ENCODE measurements at regions not wholly inside any gene's neighbourhood (a gene's known extent, or its start where the extent isn't known, plus 50 kb on each side); places are given as distances from the start of the nearest gene placed in this dataset.

- no peaks in the 10 kb centered on the region for H3K9me3 ChIP-seq (ENCODE audit: control insufficient read depth in 5 of 5, low read length in 5 of 5)
- no peaks in the 10 kb centered on the region for H3K4me1 ChIP-seq (ENCODE audit: control insufficient read depth in 5 of 5, insufficient read depth in 5 of 5, low read length in 5 of 5)
- no peaks in the 10 kb centered on the region for H3K36me3 ChIP-seq (ENCODE audit: control insufficient read depth in 5 of 5, insufficient read depth in 5 of 5, low read length in 5 of 5)
- H3K27ac ChIP-seq (ENCODE audit: low read depth, low read length): no peak overlapping the region
- no peak overlapping the region for H3K4me3 ChIP-seq (ENCODE audit: low read depth in 1 of 5, low read length in 5 of 5)
- H3K9ac ChIP-seq (ENCODE audit: low read length in 5 of 5): no peak overlapping the region
- H3K27me3 ChIP-seq (ENCODE audit: control insufficient read depth in 5 of 5, insufficient read depth in 4 of 5, low read length in 5 of 5): no peaks in the 10 kb centered on the region
These were observed 390.4 kb upstream of the ADGRL4 start for GRCh38 chr1:79396901-79397300.

DNA sequence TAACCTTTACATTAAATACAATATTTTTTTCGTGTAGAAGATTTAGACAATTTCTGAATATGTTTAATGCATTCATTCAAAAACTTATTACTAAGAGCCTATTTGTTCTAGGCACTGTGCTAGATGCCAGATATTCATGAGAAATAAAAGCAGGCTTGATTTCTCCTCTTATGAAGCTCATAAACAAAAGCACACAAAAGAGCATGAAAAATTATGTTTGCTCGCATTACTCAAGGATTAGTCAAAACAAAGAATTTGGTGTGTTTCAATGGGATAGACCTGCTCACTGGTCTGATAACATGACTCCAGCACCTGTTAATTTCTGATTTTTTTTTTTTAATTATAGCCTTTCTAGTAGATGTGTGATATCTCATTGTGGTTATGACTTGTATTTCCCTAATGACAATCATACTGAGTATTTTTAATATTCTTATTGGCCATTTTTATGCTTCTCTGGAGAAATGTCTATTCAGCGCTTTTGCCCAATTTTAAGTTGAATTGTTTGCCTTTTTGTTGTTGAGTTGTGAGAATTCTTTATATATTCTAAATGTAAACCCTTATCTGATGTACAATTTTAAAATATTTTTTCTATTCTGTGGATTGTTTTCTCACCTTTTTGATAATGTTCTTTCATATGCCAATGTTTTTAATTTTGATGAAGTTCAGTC is 382.3 kb upstream of the ADGRL4 start:
- Histone ChIP-seq H3K4me3 (ENCODE audit: low read depth in 1 of 5, low read length in 5 of 5) (no peak overlapping the region), H3K9ac (ENCODE audit: low read length in 5 of 5) (no peak overlapping the region), H3K27ac (ENCODE audit: low read depth, low read length) (no peak overlapping the region), H3K36me3 (ENCODE audit: control insufficient read depth in 5 of 5, insufficient read depth in 5 of 5, low read length in 5 of 5) (no peaks in the 10 kb centered on the region), H3K4me1 (ENCODE audit: control insufficient read depth in 5 of 5, insufficient read depth in 5 of 5, low read length in 5 of 5) (no peaks in the 10 kb centered on the region), H3K27me3 (ENCODE audit: control insufficient read depth in 5 of 5, insufficient read depth in 4 of 5, low read length in 5 of 5) (no peaks in the 10 kb centered on the region), H3K9me3 (ENCODE audit: control insufficient read depth in 5 of 5, low read length in 5 of 5) (peaks cover 0 to 3% (median 0%) of the 10 kb centered on the region in 5 donors)

DNA sequence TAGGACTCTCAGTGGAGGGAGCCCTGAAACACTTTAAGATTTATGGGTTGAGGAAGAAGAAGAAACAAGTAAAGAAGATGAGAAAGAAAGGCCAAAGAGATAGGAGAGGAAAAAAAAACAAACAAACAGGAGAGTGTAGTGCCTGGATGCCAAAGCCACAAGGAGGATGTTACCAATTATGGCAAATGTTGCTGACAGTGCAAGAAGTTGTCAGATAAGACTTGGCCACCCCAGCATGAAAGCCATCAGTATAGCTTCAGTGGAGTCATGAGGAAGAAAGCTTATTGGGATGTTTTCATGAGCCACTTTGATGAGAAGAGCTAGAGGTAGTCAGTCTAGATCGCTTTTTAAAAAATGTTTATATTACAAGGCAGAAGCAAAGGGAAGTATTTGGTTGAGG is 380.2 kb upstream of the ADGRL4 start:
- H3K4me1 ChIP-seq (ENCODE audit: control insufficient read depth in 5 of 5, insufficient read depth in 5 of 5, low read length in 5 of 5): no peaks in the 10 kb centered on the region
- H3K9me3 ChIP-seq (ENCODE audit: control insufficient read depth in 5 of 5, low read length in 5 of 5): peaks cover 0 to 3% (median 0%) of the 10 kb centered on the region in 5 donors
- H3K4me3 ChIP-seq (ENCODE audit: low read depth in 1 of 5, low read length in 5 of 5): no peak overlapping the region
- H3K27me3 ChIP-seq (ENCODE audit: control insufficient read depth in 5 of 5, insufficient read depth in 4 of 5, low read length in 5 of 5): no peaks in the 10 kb centered on the region
- H3K9ac ChIP-seq (ENCODE audit: low read length in 5 of 5): no peak overlapping the region
- H3K36me3 ChIP-seq (ENCODE audit: control insufficient read depth in 5 of 5, insufficient read depth in 5 of 5, low read length in 5 of 5): no peaks in the 10 kb centered on the region
- H3K27ac ChIP-seq (ENCODE audit: low read depth, low read length): no peak overlapping the region

- no peak overlapping the region for H3K4me3 ChIP-seq (ENCODE audit: low read depth in 1 of 5, low read length in 5 of 5)
- no peaks in the 10 kb centered on the region for H3K9me3 ChIP-seq (ENCODE audit: control insufficient read depth in 5 of 5, low read length in 5 of 5)
- no peak overlapping the region for H3K27ac ChIP-seq (ENCODE audit: low read depth, low read length)
- no peaks in the 10 kb centered on the region for H3K4me1 ChIP-seq (ENCODE audit: control insufficient read depth in 5 of 5, insufficient read depth in 5 of 5, low read length in 5 of 5)
- H3K9ac ChIP-seq (ENCODE audit: low read length in 5 of 5): no peak overlapping the region
- H3K36me3 ChIP-seq (ENCODE audit: control insufficient read depth in 5 of 5, insufficient read depth in 5 of 5, low read length in 5 of 5): no peaks in the 10 kb centered on the region
- H3K27me3 ChIP-seq (ENCODE audit: control insufficient read depth in 5 of 5, insufficient read depth in 4 of 5, low read length in 5 of 5): no peaks in the 10 kb centered on the region
These were observed 373.5 kb upstream of the ADGRL4 start for GRCh38 chr1:79380078-79380477.

DNA sequence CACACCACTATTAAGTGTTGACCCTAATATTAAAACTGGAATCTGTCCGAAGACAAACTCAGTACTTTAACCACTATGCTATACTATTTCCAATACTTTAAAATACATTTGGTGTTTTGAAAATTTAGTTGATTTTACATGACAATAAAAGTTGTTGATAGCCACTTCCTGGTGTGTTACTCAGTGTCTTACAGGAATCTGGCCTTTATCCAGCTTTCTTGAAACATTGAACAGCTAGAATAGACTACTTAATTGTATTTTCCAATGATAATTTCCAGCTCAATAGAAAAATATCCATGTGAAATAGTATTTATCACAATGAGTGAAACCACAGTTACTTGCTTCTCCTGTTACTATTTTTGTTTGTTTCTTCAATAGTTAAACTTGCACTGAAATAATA is 369.6 kb upstream of the ADGRL4 start:
- H3K4me3 ChIP-seq (ENCODE audit: low read depth in 1 of 5, low read length in 5 of 5): no peak overlapping the region
- no peak overlapping the region for H3K27ac ChIP-seq (ENCODE audit: low read depth, low read length)
- H3K27me3 ChIP-seq (ENCODE audit: control insufficient read depth in 5 of 5, insufficient read depth in 4 of 5, low read length in 5 of 5): no peaks in the 10 kb centered on the region
- no peak overlapping the region for H3K9ac ChIP-seq (ENCODE audit: low read length in 5 of 5)
- H3K4me1 ChIP-seq (ENCODE audit: control insufficient read depth in 5 of 5, insufficient read depth in 5 of 5, low read length in 5 of 5): peaks cover 0 to 13% (median 6%) of the 10 kb centered on the region in 5 donors
- no peaks in the 10 kb centered on the region for H3K36me3 ChIP-seq (ENCODE audit: control insufficient read depth in 5 of 5, insufficient read depth in 5 of 5, low read length in 5 of 5)
- no peaks in the 10 kb centered on the region for H3K9me3 ChIP-seq (ENCODE audit: control insufficient read depth in 5 of 5, low read length in 5 of 5)

DNA sequence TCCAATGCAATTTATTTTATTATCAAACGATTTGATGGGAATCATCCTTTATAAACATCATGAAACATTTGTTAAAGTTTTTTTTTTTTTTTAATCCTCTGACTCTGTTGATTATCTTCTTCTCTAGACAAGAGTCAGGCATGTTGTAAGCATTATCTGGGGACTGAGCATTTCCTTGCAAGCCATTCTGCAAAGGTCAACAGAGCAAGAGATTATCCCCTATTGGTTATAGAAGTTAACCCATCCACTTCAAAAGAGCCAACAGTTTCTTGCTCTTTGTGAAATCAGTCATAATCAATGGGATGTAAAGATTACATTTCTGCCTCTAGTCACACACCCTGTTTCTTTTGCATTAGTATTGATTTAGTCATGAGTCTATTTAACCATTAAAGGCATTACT is 368.8 kb upstream of the ADGRL4 start:
- Histone ChIP-seq H3K9me3 (ENCODE audit: control insufficient read depth in 5 of 5, low read length in 5 of 5) (no peaks in the 10 kb centered on the region), H3K4me3 (ENCODE audit: low read depth in 1 of 5, low read length in 5 of 5) (no peak overlapping the region), H3K27ac (ENCODE audit: low read depth, low read length) (no peak overlapping the region), H3K27me3 (ENCODE audit: control insufficient read depth in 5 of 5, insufficient read depth in 4 of 5, low read length in 5 of 5) (no peaks in the 10 kb centered on the region), H3K36me3 (ENCODE audit: control insufficient read depth in 5 of 5, insufficient read depth in 5 of 5, low read length in 5 of 5) (no peaks in the 10 kb centered on the region), H3K4me1 (ENCODE audit: control insufficient read depth in 5 of 5, insufficient read depth in 5 of 5, low read length in 5 of 5) (peaks cover 0 to 13% (median 6%) of the 10 kb centered on the region in 5 donors), H3K9ac (ENCODE audit: low read length in 5 of 5) (no peak overlapping the region)

DNA sequence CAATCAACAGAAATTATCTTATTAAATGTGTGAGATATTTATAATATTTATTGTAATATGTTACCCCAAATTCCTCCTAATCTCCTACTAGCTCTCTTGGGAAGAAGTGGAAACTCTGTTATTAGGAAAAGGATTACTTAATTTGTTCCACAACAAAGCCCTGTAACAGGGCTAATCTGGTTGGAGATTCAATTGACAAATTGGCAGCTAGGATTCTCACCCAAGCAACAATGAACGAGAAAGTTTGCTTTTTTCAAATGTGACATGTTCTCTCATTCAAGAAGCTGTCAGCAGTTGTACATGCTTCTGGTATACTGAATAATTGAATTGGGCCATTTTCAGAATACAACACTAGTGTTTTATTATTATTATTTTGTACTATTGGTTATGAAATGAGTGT is 367.9 kb upstream of the ADGRL4 start:
- Histone ChIP-seq H3K36me3 (ENCODE audit: control insufficient read depth in 5 of 5, insufficient read depth in 5 of 5, low read length in 5 of 5) (no peaks in the 10 kb centered on the region), H3K27me3 (ENCODE audit: control insufficient read depth in 5 of 5, insufficient read depth in 4 of 5, low read length in 5 of 5) (no peaks in the 10 kb centered on the region), H3K9ac (ENCODE audit: low read length in 5 of 5) (no peak overlapping the region), H3K9me3 (ENCODE audit: control insufficient read depth in 5 of 5, low read length in 5 of 5) (no peaks in the 10 kb centered on the region), H3K4me1 (ENCODE audit: control insufficient read depth in 5 of 5, insufficient read depth in 5 of 5, low read length in 5 of 5) (peaks cover 0 to 13% (median 6%) of the 10 kb centered on the region in 5 donors), H3K27ac (ENCODE audit: low read depth, low read length) (no peak overlapping the region), H3K4me3 (ENCODE audit: low read depth in 1 of 5, low read length in 5 of 5) (no peak overlapping the region)

DNA sequence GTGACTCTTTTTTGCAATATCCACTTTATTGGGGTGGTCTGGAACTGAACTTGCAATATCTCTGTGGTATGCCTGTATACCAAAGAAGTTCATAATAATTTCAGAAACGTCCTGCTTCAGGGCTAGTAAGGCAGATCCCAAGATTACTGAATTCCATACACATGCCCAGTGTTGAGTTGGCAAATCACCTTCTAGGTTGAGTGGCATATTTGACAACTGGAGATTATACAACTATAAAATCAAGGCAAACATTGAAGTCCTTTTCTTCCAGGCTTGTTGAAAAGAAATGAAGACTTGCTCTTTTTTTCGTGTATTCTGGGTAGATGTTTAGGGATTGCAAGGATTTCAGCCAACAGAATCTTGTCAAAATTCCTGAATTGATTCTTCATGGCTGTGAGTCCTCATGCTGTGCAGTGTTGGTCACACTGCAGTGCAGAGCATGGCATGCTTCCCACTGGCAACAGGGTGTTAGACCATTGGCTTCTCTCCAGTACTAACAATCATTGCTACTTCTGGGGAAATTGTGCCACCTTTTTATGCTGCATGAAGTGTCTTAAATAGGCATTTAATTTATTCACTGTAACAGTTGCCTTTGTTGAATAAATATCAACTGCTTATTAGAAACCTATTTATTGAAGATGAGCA is 367.1 kb upstream of the ADGRL4 start:
- Histone ChIP-seq H3K9ac (ENCODE audit: low read length in 5 of 5) (no peak overlapping the region), H3K4me3 (ENCODE audit: low read depth in 1 of 5, low read length in 5 of 5) (no peak overlapping the region), H3K9me3 (ENCODE audit: control insufficient read depth in 5 of 5, low read length in 5 of 5) (no peaks in the 10 kb centered on the region), H3K4me1 (ENCODE audit: control insufficient read depth in 5 of 5, insufficient read depth in 5 of 5, low read length in 5 of 5) (peaks cover 0 to 13% (median 6%) of the 10 kb centered on the region in 5 donors), H3K27ac (ENCODE audit: low read depth, low read length) (no peak overlapping the region), H3K27me3 (ENCODE audit: control insufficient read depth in 5 of 5, insufficient read depth in 4 of 5, low read length in 5 of 5) (no peaks in the 10 kb centered on the region), H3K36me3 (ENCODE audit: control insufficient read depth in 5 of 5, insufficient read depth in 5 of 5, low read length in 5 of 5) (no peaks in the 10 kb centered on the region)

GRCh38 chr1:79371802-79372201 is 365.3 kb upstream of the ADGRL4 start:
- H3K4me1 ChIP-seq (ENCODE audit: control insufficient read depth in 5 of 5, insufficient read depth in 5 of 5, low read length in 5 of 5): peaks cover 0 to 13% (median 6%) of the 10 kb centered on the region in 5 donors
- H3K4me3 ChIP-seq (ENCODE audit: low read depth in 1 of 5, low read length in 5 of 5): no peak overlapping the region
- no peaks in the 10 kb centered on the region for H3K36me3 ChIP-seq (ENCODE audit: control insufficient read depth in 5 of 5, insufficient read depth in 5 of 5, low read length in 5 of 5)
- no peaks in the 10 kb centered on the region for H3K9me3 ChIP-seq (ENCODE audit: control insufficient read depth in 5 of 5, low read length in 5 of 5)
- no peaks in the 10 kb centered on the region for H3K27me3 ChIP-seq (ENCODE audit: control insufficient read depth in 5 of 5, insufficient read depth in 4 of 5, low read length in 5 of 5)
- no peak overlapping the region for H3K27ac ChIP-seq (ENCODE audit: low read depth, low read length)
- no peak overlapping the region for H3K9ac ChIP-seq (ENCODE audit: low read length in 5 of 5)

DNA sequence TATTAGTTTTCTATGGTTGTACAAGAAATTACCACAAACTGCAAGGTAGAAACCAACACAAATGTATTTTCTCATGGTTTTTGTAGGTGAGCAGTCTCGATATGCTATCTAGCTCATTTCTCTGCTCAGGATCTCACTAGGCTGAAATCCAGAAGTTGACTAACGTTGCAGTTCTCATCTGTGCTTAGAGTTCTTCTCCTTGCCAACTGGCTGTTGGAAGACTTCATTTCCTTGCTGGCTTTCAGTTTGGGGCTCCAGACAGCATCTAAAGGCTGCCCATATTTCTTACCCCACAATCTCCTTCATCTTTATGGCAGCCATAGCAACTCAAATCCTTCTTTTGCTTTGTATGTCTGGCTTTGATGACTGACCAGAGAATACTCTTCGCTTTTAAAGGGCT is 362.6 kb upstream of the ADGRL4 start:
- Histone ChIP-seq H3K36me3 (ENCODE audit: control insufficient read depth in 5 of 5, insufficient read depth in 5 of 5, low read length in 5 of 5) (no peaks in the 10 kb centered on the region), H3K9ac (ENCODE audit: low read length in 5 of 5) (no peak overlapping the region), H3K4me1 (ENCODE audit: control insufficient read depth in 5 of 5, insufficient read depth in 5 of 5, low read length in 5 of 5) (peaks cover 0 to 8% (median 6%) of the 10 kb centered on the region in 5 donors), H3K9me3 (ENCODE audit: control insufficient read depth in 5 of 5, low read length in 5 of 5) (no peaks in the 10 kb centered on the region), H3K27me3 (ENCODE audit: control insufficient read depth in 5 of 5, insufficient read depth in 4 of 5, low read length in 5 of 5) (no peaks in the 10 kb centered on the region), H3K4me3 (ENCODE audit: low read depth in 1 of 5, low read length in 5 of 5) (no peak overlapping the region), H3K27ac (ENCODE audit: low read depth, low read length) (no peak overlapping the region)
